Stimulated activated memory B cell treated with anti-CD40 and anti-IgM and Interleukin-4, amounts not matched to agents 10 μg/mL and 1 μg/mL and 100 μg/mL, for 72 hours (primary cell): ENCODE measurements at regions not wholly inside any gene's neighbourhood (a gene's known extent, or its start where the extent isn't known, plus 50 kb on each side); places are given as distances from the start of the nearest gene placed in this dataset.
"Not testable (repeated sequence)": the region's sequence is repeated elsewhere in the genome, so short reads cannot be mapped to it uniquely, and the experiment has no call there.

Source experiments
- ATAC-seq: fragments of 150-1000 bp; cut with Tn5 transposase; 2 replicates; pipeline ENCODE4 v1.10.0; 2021
- H3K27ac Mint-ChIP-seq: one replicate; pipeline ENCODE4 v1.8.0; 2022; ENCODE audit warnings: mild to moderate bottlenecking, mixed read lengths
- H3K27me3 Mint-ChIP-seq: one replicate; pipeline ENCODE4 v1.8.0; 2022; ENCODE audit warnings: mixed read lengths
- H3K36me3 Mint-ChIP-seq: one replicate; pipeline ENCODE4 v1.8.0; 2022; ENCODE audit warnings: mixed read lengths
- H3K4me1 Mint-ChIP-seq: one replicate; pipeline ENCODE4 v1.8.0; 2022; ENCODE audit warnings: mixed read lengths
- H3K4me3 Mint-ChIP-seq: one replicate; pipeline ENCODE4 v1.8.0; 2022; ENCODE audit warnings: mild to moderate bottlenecking, moderate library complexity, mixed read lengths
- H3K9me3 Mint-ChIP-seq: one replicate; pipeline ENCODE4 v1.8.0; 2022; ENCODE audit warnings: mixed read lengths

GRCh38 chrX:55981603-55982002 is 250.6 kb upstream of the KLF8 start:
- Mint-ChIP-seq H3K27ac (peak overlapping the region; percentile 71), H3K9me3 (peaks cover 13% of the 10 kb centered on the region), H3K4me3 (no peak overlapping the region), H3K36me3 (peaks cover 26% of the 10 kb centered on the region), H3K4me1 (peaks cover 31% of the 10 kb centered on the region), H3K27me3 (no peaks in the 10 kb centered on the region)
- no peak for ATAC-seq

- Mint-ChIP-seq H3K4me1 (peaks cover 38% of the 10 kb centered on the region), H3K36me3 (peaks cover 32% of the 10 kb centered on the region), H3K4me3 (no peak overlapping the region), H3K9me3 (peaks cover 3% of the 10 kb centered on the region), H3K27ac (no peak overlapping the region), H3K27me3 (no peaks in the 10 kb centered on the region)
- no peak for ATAC-seq
Observed at GRCh38 chrX:55996649-55997048, 235.5 kb upstream of the KLF8 start.

GRCh38 chrX:56000174-56000573 is 232.0 kb upstream of the KLF8 start:
- H3K4me1 Mint-ChIP-seq: peaks cover 15% of the 10 kb centered on the region
- no peaks in the 10 kb centered on the region for H3K27me3 Mint-ChIP-seq
- no peak overlapping the region for H3K27ac Mint-ChIP-seq
- no peak overlapping the region for H3K4me3 Mint-ChIP-seq
- peaks cover 20% of the 10 kb centered on the region for H3K36me3 Mint-ChIP-seq
- no peaks in the 10 kb centered on the region for H3K9me3 Mint-ChIP-seq
- ATAC-seq: no peak

- peaks cover 11% of the 10 kb centered on the region for H3K4me1 Mint-ChIP-seq
- no peak for ATAC-seq
- no peak overlapping the region for H3K4me3 Mint-ChIP-seq
Observed at GRCh38 chrX:56000729-56001128, 231.4 kb upstream of the KLF8 start.

GRCh38 chrX:56025872-56026571 is 206.1 kb upstream of the KLF8 start:
- Mint-ChIP-seq H3K4me1 (peaks cover 9% of the 10 kb centered on the region), H3K4me3 (no peak overlapping the region), H3K36me3 (peaks cover 3% of the 10 kb centered on the region), H3K9me3 (no peaks in the 10 kb centered on the region), H3K27ac (no peak overlapping the region), H3K27me3 (no peaks in the 10 kb centered on the region)
- no peak for ATAC-seq

More at GRCh38 chrX:56000729-56001128, 231.4 kb upstream of the KLF8 start:
- Mint-ChIP-seq H3K9me3 (no peaks in the 10 kb centered on the region), H3K27ac (no peak overlapping the region), H3K36me3 (peaks cover 19% of the 10 kb centered on the region), H3K27me3 (no peaks in the 10 kb centered on the region)

GRCh38 chrX:56026815-56027214 is 205.3 kb upstream of the KLF8 start:
- Mint-ChIP-seq H3K36me3 (peaks cover 7% of the 10 kb centered on the region), H3K4me1 (peaks cover 9% of the 10 kb centered on the region), H3K27me3 (no peaks in the 10 kb centered on the region), H3K9me3 (no peaks in the 10 kb centered on the region), H3K27ac (no peak overlapping the region), H3K4me3 (no peak overlapping the region)
- ATAC-seq: no peak

GRCh38 chrX:56029188-56029587 is 203.0 kb upstream of the KLF8 start:
- Mint-ChIP-seq H3K27ac (no peak overlapping the region), H3K36me3 (peaks cover 7% of the 10 kb centered on the region), H3K9me3 (no peaks in the 10 kb centered on the region), H3K27me3 (no peaks in the 10 kb centered on the region), H3K4me1 (peaks cover 17% of the 10 kb centered on the region), H3K4me3 (no peak overlapping the region)
- ATAC-seq: no peak

- Mint-ChIP-seq H3K9me3 (no peaks in the 10 kb centered on the region), H3K27ac (no peak overlapping the region), H3K27me3 (no peaks in the 10 kb centered on the region), H3K36me3 (peaks cover 7% of the 10 kb centered on the region), H3K4me1 (peaks cover 12% of the 10 kb centered on the region), H3K4me3 (no peak overlapping the region)
- ATAC-seq: no peak
Observed at GRCh38 chrX:56029691-56030090, 202.5 kb upstream of the KLF8 start.

GRCh38 chrX:56031409-56031808 is 200.7 kb upstream of the KLF8 start:
- H3K27ac Mint-ChIP-seq: no peak overlapping the region

GRCh38 chrX:56033495-56034180 is 198.5 kb upstream of the KLF8 start:
- Mint-ChIP-seq H3K27ac (no peak overlapping the region), H3K27me3 (no peaks in the 10 kb centered on the region), H3K9me3 (no peaks in the 10 kb centered on the region), H3K36me3 (peaks cover 7% of the 10 kb centered on the region), H3K4me1 (peaks cover 8% of the 10 kb centered on the region), H3K4me3 (no peak overlapping the region)
- ATAC-seq: no peak

More at GRCh38 chrX:56031409-56031808, 200.7 kb upstream of the KLF8 start:
- no peak for ATAC-seq
- no peaks in the 10 kb centered on the region for H3K27me3 Mint-ChIP-seq
- H3K9me3 Mint-ChIP-seq: no peaks in the 10 kb centered on the region
- H3K36me3 Mint-ChIP-seq: peaks cover 7% of the 10 kb centered on the region
- peaks cover 8% of the 10 kb centered on the region for H3K4me1 Mint-ChIP-seq
- no peak overlapping the region for H3K4me3 Mint-ChIP-seq

- not testable (repeated sequence) for ATAC-seq, H3K27ac Mint-ChIP-seq, H3K27me3 Mint-ChIP-seq, H3K4me1 Mint-ChIP-seq, H3K4me3 Mint-ChIP-seq
- Mint-ChIP-seq H3K9me3 (peaks cover 11% of the 10 kb centered on the region), H3K36me3 (peaks cover 25% of the 10 kb centered on the region)
Observed at GRCh38 chrX:56052673-56053330, 179.4 kb upstream of the KLF8 start.

GRCh38 chrX:56057325-56057724 is 174.8 kb upstream of the KLF8 start:
- peaks cover 14% of the 10 kb centered on the region for H3K9me3 Mint-ChIP-seq
- H3K27ac Mint-ChIP-seq: no peak overlapping the region
- H3K4me3 Mint-ChIP-seq: no peak overlapping the region
- peaks cover 30% of the 10 kb centered on the region for H3K4me1 Mint-ChIP-seq
- no peak for ATAC-seq
- peaks cover 38% of the 10 kb centered on the region for H3K36me3 Mint-ChIP-seq
- no peaks in the 10 kb centered on the region for H3K27me3 Mint-ChIP-seq

- peak; percentile 91 for ATAC-seq
- H3K4me3 Mint-ChIP-seq: no peak overlapping the region
- peaks cover 21% of the 10 kb centered on the region for H3K36me3 Mint-ChIP-seq
- peaks cover 64% of the 10 kb centered on the region for H3K4me1 Mint-ChIP-seq
- peaks cover 5% of the 10 kb centered on the region for H3K9me3 Mint-ChIP-seq
- peak overlapping the region; percentile 78 for H3K27ac Mint-ChIP-seq
- H3K27me3 Mint-ChIP-seq: no peaks in the 10 kb centered on the region
Observed at GRCh38 chrX:56066016-56066415, 166.1 kb upstream of the KLF8 start.

GRCh38 chrX:56068274-56068758 is 163.8 kb upstream of the KLF8 start:
- Mint-ChIP-seq H3K27ac (peak overlapping the region; percentile 87), H3K36me3 (no peaks in the 10 kb centered on the region), H3K9me3 (no peaks in the 10 kb centered on the region), H3K27me3 (no peaks in the 10 kb centered on the region), H3K4me1 (peaks cover 41% of the 10 kb centered on the region), H3K4me3 (no peak overlapping the region)
- peak; percentile 76 for ATAC-seq

GRCh38 chrX:56069299-56069931 is 162.7 kb upstream of the KLF8 start:
- peak overlapping the region; percentile 18 for H3K4me3 Mint-ChIP-seq
- peak overlapping the region; percentile 87 for H3K27ac Mint-ChIP-seq
- ATAC-seq: no peak
- H3K4me1 Mint-ChIP-seq: peaks cover 41% of the 10 kb centered on the region
- H3K36me3 Mint-ChIP-seq: no peaks in the 10 kb centered on the region
- no peaks in the 10 kb centered on the region for H3K9me3 Mint-ChIP-seq
- no peaks in the 10 kb centered on the region for H3K27me3 Mint-ChIP-seq
